Hepatocyte (in vitro differentiated cells): ENCODE measurements at regions not wholly inside any gene's neighbourhood (a gene's known extent, or its start where the extent isn't known, plus 50 kb on each side); places are given as distances from the start of the nearest gene placed in this dataset.

ENCODE experiments used
- DNase-seq: peaks from one replicate; pipeline ENCODE4 v3.0.0-alpha.2; 2016; ENCODE audit warnings: low spot score
- H2AFZ ChIP-seq: fragments of 200-600 bp; sonication (generic); 2 replicates; pipeline ENCODE4 v1.6.0; 2016; ENCODE audit warnings: antibody characterized with exemption, mild to moderate bottlenecking
- H3K27ac ChIP-seq: fragments of 200-600 bp; sonication (generic); 2 replicates; pipeline ENCODE4 v1.5.1; 2016; ENCODE audit warnings: mild to moderate bottlenecking
- H3K27me3 ChIP-seq: fragments of 200-600 bp; sonication (generic); 2 replicates; pipeline ENCODE4 v1.6.1; 2016
- H3K36me3 ChIP-seq: fragments of 200-600 bp; sonication (generic); replicated peaks from 2 replicates; pipeline ENCODE4 v1.5.1; 2016; ENCODE audit warnings: low read depth; ENCODE audit not compliant: insufficient read depth
- H3K4me1 ChIP-seq: fragments of 200-600 bp; sonication (generic); 2 replicates; pipeline ENCODE4 v1.5.1; 2016; ENCODE audit warnings: mild to moderate bottlenecking, moderate library complexity; ENCODE audit not compliant: insufficient read depth
- H3K4me2 ChIP-seq: fragments of 200-600 bp; sonication (generic); 2 replicates; pipeline ENCODE4 v1.6.0; 2016
- H3K4me3 ChIP-seq: fragments of 200-600 bp; sonication (generic); 2 replicates; pipeline ENCODE4 v1.5.1; 2016; ENCODE audit warnings: mild to moderate bottlenecking
- H3K79me2 ChIP-seq: fragments of 200-600 bp; sonication (generic); 2 replicates; pipeline ENCODE4 v1.6.0; 2017; ENCODE audit warnings: mild to moderate bottlenecking
- H3K9me2 ChIP-seq: fragments of 200-600 bp; sonication (generic); replicated peaks from 2 replicates; pipeline ENCODE4 v1.6.0; 2017; ENCODE audit warnings: mild to moderate bottlenecking; ENCODE audit not compliant: insufficient read depth
- H3K9me3 ChIP-seq: fragments of 200-600 bp; sonication (generic); 2 replicates; pipeline ENCODE4 v1.5.1; 2016; ENCODE audit warnings: low read depth, mild to moderate bottlenecking
- H4K20me1 ChIP-seq: fragments of 200-600 bp; sonication (generic); 2 replicates; pipeline ENCODE4 v1.6.0; 2016; ENCODE audit warnings: mild to moderate bottlenecking; ENCODE audit not compliant: insufficient read depth, poor library complexity, severe bottlenecking
- EZH2 ChIP-seq: fragments of 200-600 bp; sonication (generic); IDR thresholded peaks from 2 replicates; pipeline ENCODE4 v1.6.1; 2016; ENCODE audit warnings: antibody characterized with exemption, mild to moderate bottlenecking, borderline replicate concordance
- EZH2phosphoT487 ChIP-seq: fragments of 200-600 bp; sonication (generic); IDR thresholded peaks from one replicate; pipeline ENCODE4 v1.6.1; 2018; ENCODE audit warnings: antibody characterized with exemption, mild to moderate bottlenecking, low read depth, moderate library complexity; ENCODE audit not compliant: unreplicated experiment, severe bottlenecking
- WGBS: methylation state at CpG from one replicate; pipeline ENCODE4 v1.1.6; 2016; ENCODE audit warnings: low lambda C conversion rate; ENCODE audit errors: missing lambda C conversion rate; 5-methylcytosine and 5-hydroxymethylcytosine counted together
- TF ChIP-seq, protein P1 (sequence below): fragments of 200-600 bp; sonication (generic); IDR thresholded peaks from 2 replicates; pipeline ENCODE4 v1.5.1; 2016; ENCODE audit warnings: antibody characterized with exemption, mild to moderate bottlenecking; ENCODE audit not compliant: poor library complexity

DNA sequence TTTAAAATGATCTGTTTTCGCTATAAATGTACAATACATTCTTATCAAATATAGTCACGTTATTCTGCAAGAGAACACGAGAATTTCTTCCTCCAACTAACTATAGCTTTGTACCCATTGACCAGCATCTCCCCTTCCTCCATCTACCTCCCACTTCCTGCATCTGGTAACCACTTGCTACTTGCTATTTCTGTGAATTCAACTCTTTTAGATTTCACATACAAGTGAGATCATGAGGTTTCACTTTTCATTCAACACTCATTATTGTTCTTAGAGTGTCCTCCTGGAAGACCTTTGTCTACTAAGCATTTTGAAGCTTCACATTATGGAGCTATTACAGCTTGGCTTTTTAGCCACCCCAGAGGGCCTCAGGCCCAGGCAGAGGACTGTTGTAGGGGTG, 741.3 kb upstream of the FZD8 start:
- TF ChIP-seq EZH2 (no peak), EZH2phosphoT487 (no peak)
- TF ChIP-seq, protein P1, sequence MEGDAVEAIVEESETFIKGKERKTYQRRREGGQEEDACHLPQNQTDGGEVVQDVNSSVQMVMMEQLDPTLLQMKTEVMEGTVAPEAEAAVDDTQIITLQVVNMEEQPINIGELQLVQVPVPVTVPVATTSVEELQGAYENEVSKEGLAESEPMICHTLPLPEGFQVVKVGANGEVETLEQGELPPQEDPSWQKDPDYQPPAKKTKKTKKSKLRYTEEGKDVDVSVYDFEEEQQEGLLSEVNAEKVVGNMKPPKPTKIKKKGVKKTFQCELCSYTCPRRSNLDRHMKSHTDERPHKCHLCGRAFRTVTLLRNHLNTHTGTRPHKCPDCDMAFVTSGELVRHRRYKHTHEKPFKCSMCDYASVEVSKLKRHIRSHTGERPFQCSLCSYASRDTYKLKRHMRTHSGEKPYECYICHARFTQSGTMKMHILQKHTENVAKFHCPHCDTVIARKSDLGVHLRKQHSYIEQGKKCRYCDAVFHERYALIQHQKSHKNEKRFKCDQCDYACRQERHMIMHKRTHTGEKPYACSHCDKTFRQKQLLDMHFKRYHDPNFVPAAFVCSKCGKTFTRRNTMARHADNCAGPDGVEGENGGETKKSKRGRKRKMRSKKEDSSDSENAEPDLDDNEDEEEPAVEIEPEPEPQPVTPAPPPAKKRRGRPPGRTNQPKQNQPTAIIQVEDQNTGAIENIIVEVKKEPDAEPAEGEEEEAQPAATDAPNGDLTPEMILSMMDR = no peak
- Histone ChIP-seq H2AFZ (no peak overlapping the region), H3K27ac (no peak overlapping the region), H3K4me3 (no peak overlapping the region), H3K79me2 (no peaks in the 10 kb centered on the region), H3K27me3 (no peaks in the 10 kb centered on the region), H3K9me3 (no peaks in the 10 kb centered on the region), H4K20me1 (no peaks in the 10 kb centered on the region), H3K4me2 (no peak overlapping the region), H3K9me2 (no peaks in the 10 kb centered on the region), H3K36me3 (no peaks in the 10 kb centered on the region), H3K4me1 (no peaks in the 10 kb centered on the region)
- WGBS = 94% methylated on average over 3 of the region's 3 CpGs
- DNase-seq = no peak

DNA sequence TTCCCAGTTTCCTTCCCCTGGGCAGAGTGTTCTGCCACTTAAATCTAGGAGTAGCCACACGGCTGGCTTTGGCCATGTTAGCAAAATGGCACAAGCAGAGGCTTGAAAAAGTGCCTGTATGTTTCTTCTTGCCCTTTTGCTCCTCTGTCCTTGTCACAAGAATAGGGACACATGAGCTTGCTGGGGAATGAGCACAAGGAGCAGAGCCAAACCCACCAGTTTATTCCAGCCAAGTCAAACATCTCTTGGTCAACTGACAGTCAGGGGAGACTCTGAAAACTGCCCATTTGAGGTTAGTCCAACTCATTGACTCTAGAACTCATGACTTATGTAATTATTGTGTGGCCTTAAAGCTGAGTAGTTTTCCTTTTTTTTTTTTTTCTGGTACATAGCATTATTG, 739.7 kb upstream of the FZD8 start:
- WGBS = 0% methylated on average over 1 of the region's 1 CpG
- Histone ChIP-seq H3K4me1 (no peaks in the 10 kb centered on the region), H3K4me3 (no peak overlapping the region), H2AFZ (no peak overlapping the region), H3K79me2 (no peaks in the 10 kb centered on the region), H3K27me3 (no peaks in the 10 kb centered on the region), H3K9me2 (no peaks in the 10 kb centered on the region), H4K20me1 (no peaks in the 10 kb centered on the region), H3K36me3 (no peaks in the 10 kb centered on the region), H3K27ac (no peak overlapping the region), H3K4me2 (no peak overlapping the region), H3K9me3 (no peaks in the 10 kb centered on the region)
- TF ChIP-seq, protein P1 = no peak
- no peak for TF ChIP-seq EZH2phosphoT487
- TF ChIP-seq EZH2 = no peak
- DNase-seq = no peak

GRCh38 chr10:36380538-36380937, 738.4 kb upstream of the FZD8 start:
- Histone ChIP-seq H4K20me1 (no peaks in the 10 kb centered on the region), H3K79me2 (no peaks in the 10 kb centered on the region), H3K9me3 (no peaks in the 10 kb centered on the region), H2AFZ (no peak overlapping the region), H3K4me3 (no peak overlapping the region), H3K36me3 (no peaks in the 10 kb centered on the region), H3K27ac (no peak overlapping the region), H3K27me3 (no peaks in the 10 kb centered on the region), H3K4me1 (no peaks in the 10 kb centered on the region), H3K4me2 (no peak overlapping the region), H3K9me2 (no peaks in the 10 kb centered on the region)
- WGBS = 80% methylated on average over 2 of the region's 2 CpGs
- no peak for DNase-seq
- TF ChIP-seq EZH2 = no peak
- no peak for TF ChIP-seq EZH2phosphoT487
- TF ChIP-seq, protein P1 = no peak

GRCh38 chr10:36375107-36375506, 733.0 kb upstream of the FZD8 start:
- Histone ChIP-seq H3K36me3 (no peaks in the 10 kb centered on the region), H2AFZ (no peak overlapping the region), H3K4me3 (no peak overlapping the region), H3K9me3 (no peaks in the 10 kb centered on the region), H3K4me2 (no peak overlapping the region), H4K20me1 (no peaks in the 10 kb centered on the region), H3K79me2 (no peaks in the 10 kb centered on the region), H3K4me1 (no peaks in the 10 kb centered on the region), H3K27ac (no peak overlapping the region), H3K27me3 (no peaks in the 10 kb centered on the region), H3K9me2 (no peaks in the 10 kb centered on the region)
- DNase-seq = no peak
- TF ChIP-seq, protein P1 = no peak
- TF ChIP-seq EZH2 (no peak), EZH2phosphoT487 (no peak)
- 88% methylated on average over 2 of the region's 3 CpGs for WGBS
